CD4-positive, alpha-beta T cell treated with Interleukin-10 for 1 hour (primary cell): ENCODE measurements at regions not wholly inside any gene's neighbourhood (a gene's known extent, or its start where the extent isn't known, plus 50 kb on each side); places are given as distances from the start of the nearest gene placed in this dataset.
"Not testable (repeated sequence)": the region's sequence is repeated elsewhere in the genome, so short reads cannot be mapped to it uniquely, and the experiment has no call there.

Experiments
- DNase-seq: peaks from one replicate; pipeline ENCODE4 v3.0.0-alpha.2; 2020

- not testable (repeated sequence) for DNase-seq
Measured at GRCh38 chrX:35221391-35221790, 278.8 kb downstream of the FAM47B start.

GRCh38 chrX:35244088-35244741, 301.6 kb downstream of the FAM47B start:
- no peak for DNase-seq

GRCh38 chrX:35244796-35245508, 302.4 kb downstream of the FAM47B start:
- no peak for DNase-seq

GRCh38 chrX:35251226-35251625, 308.6 kb downstream of the FAM47B start:
- no peak for DNase-seq

- DNase-seq = no peak
Measured at GRCh38 chrX:35276115-35276514, 333.5 kb downstream of the FAM47B start.

- DNase-seq = no peak
Measured at GRCh38 chrX:35285289-35285962, 342.8 kb downstream of the FAM47B start.

- DNase-seq = no peak
Measured at GRCh38 chrX:35288657-35289056, 346.1 kb downstream of the FAM47B start.

GRCh38 chrX:35289952-35290351, 347.4 kb downstream of the FAM47B start:
- no peak for DNase-seq

- no peak for DNase-seq
Measured at GRCh38 chrX:35291013-35291412, 348.4 kb downstream of the FAM47B start.

GRCh38 chrX:35292522-35292921, 349.9 kb downstream of the FAM47B start:
- DNase-seq = no peak

GRCh38 chrX:35305037-35305436, 362.4 kb downstream of the FAM47B start:
- DNase-seq = not testable (repeated sequence)

- no peak for DNase-seq
Measured at GRCh38 chrX:35339796-35340195, 397.2 kb downstream of the FAM47B start.

- no peak for DNase-seq
Measured at GRCh38 chrX:35340465-35340864, 397.9 kb downstream of the FAM47B start.

- no peak for DNase-seq
Measured at GRCh38 chrX:35351212-35351611, 408.6 kb downstream of the FAM47B start.

- no peak for DNase-seq
Measured at GRCh38 chrX:35351795-35352483, 409.3 kb downstream of the FAM47B start.

- DNase-seq = no peak
Measured at GRCh38 chrX:35357656-35358055, 415.1 kb downstream of the FAM47B start.

- DNase-seq = no peak
Measured at GRCh38 chrX:35362866-35363265, 420.3 kb downstream of the FAM47B start.

GRCh38 chrX:35374116-35374515, 424.0 kb upstream of the MAGEB16 start:
- DNase-seq = no peak

- DNase-seq = no peak
Measured at GRCh38 chrX:35380808-35381700, 417.1 kb upstream of the MAGEB16 start.

GRCh38 chrX:35381709-35382108, 416.4 kb upstream of the MAGEB16 start:
- not testable (repeated sequence) for DNase-seq

GRCh38 chrX:35382966-35383365, 415.2 kb upstream of the MAGEB16 start:
- no peak for DNase-seq

- DNase-seq = no peak
Measured at GRCh38 chrX:35392232-35392631, 405.9 kb upstream of the MAGEB16 start.
